ENCODE measurements at regions not wholly inside any gene's neighbourhood (a gene's known extent, or its start where the extent isn't known, plus 50 kb on each side); places are given as distances from the start of the nearest gene placed in this dataset.

DNA sequence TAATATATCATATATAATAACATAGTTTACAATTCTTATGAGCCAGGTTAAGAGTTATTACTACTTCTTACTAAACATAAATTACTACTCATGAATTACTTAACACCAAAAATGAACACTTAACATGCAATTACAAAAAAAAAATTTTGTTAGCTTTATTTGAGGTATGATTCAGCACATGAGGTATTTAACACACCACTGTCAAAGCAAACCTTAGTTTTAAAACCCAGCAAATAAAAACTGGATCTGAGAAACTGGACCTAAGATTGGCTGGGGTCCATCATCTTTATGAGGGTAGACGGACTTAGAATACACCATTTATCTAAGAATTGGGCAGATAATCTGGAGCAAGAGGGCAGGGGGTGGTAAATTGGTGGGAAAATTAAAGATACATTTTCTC lies 81.8 kb upstream of the CREB1 start:
- Histone ChIP-seq H3K9me3 (ENCODE audit: insufficient read depth, low read length) (no peaks in the 10 kb centered on the region), H3K4me3 (ENCODE audit: insufficient read length, low read depth) (no peak overlapping the region), H3K4me1 (ENCODE audit: insufficient read depth, insufficient read length) (no peaks in the 10 kb centered on the region), H3K9ac (ENCODE audit: insufficient read length, low read depth) (no peak overlapping the region), H3K36me3 (ENCODE audit: insufficient read depth, insufficient read length, low read length) (no peaks in the 10 kb centered on the region), H3K27me3 (ENCODE audit: insufficient read depth, insufficient read length) (no peaks in the 10 kb centered on the region)
- no peak for DNase-seq (ENCODE audit: low read depth, low spot score)
- TF ChIP-seq YY1 (IDR thresholded peaks at IDR 0.05; ENCODE audit: insufficient read depth, insufficient read length) (no peak), SUZ12 (IDR thresholded peaks at IDR 0.05; ENCODE audit: extremely low read depth, insufficient read depth, insufficient read length) (no peak), ZNF274 (IDR thresholded peaks at IDR 0.05; ENCODE audit: low read depth, low read length) (no peak)

DNA sequence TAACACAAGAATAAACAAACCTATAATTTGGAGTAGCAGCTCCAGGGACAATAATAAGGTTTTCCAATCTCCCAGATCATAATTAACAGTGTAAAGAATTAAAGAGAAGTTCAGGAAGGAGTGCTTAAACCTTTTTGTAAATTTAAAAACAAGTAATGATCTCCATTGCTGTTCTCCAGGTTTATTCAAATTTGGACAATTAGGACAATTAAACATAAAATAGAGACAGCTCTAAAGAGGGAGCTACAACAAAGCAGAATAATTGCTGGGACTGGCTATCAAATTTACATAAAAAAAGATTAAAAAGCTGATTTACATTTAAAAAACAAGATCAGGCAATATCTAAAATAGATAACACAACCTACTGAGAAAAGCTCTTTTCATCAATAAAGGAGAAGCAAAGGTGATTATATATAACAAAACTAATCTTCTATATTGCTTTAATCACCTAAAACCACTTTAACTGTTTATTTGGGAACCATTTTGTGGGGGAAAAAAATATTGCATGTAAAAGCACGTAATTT lies 80.1 kb upstream of the CREB1 start:
- Histone ChIP-seq H3K4me1 (ENCODE audit: insufficient read depth, insufficient read length) (no peaks in the 10 kb centered on the region), H3K36me3 (ENCODE audit: insufficient read depth, insufficient read length, low read length) (no peaks in the 10 kb centered on the region), H3K4me3 (ENCODE audit: insufficient read length, low read depth) (no peak overlapping the region), H3K9me3 (ENCODE audit: insufficient read depth, low read length) (no peaks in the 10 kb centered on the region), H3K9ac (ENCODE audit: insufficient read length, low read depth) (no peak overlapping the region), H3K27me3 (ENCODE audit: insufficient read depth, insufficient read length) (no peaks in the 10 kb centered on the region)
- no peak for TF ChIP-seq YY1 (IDR thresholded peaks at IDR 0.05; ENCODE audit: insufficient read depth, insufficient read length)
- TF ChIP-seq SUZ12 (IDR thresholded peaks at IDR 0.05; ENCODE audit: extremely low read depth, insufficient read depth, insufficient read length): no peak
- no peak for TF ChIP-seq ZNF274 (IDR thresholded peaks at IDR 0.05; ENCODE audit: low read depth, low read length)
- no peak for DNase-seq (ENCODE audit: low read depth, low spot score)

DNA sequence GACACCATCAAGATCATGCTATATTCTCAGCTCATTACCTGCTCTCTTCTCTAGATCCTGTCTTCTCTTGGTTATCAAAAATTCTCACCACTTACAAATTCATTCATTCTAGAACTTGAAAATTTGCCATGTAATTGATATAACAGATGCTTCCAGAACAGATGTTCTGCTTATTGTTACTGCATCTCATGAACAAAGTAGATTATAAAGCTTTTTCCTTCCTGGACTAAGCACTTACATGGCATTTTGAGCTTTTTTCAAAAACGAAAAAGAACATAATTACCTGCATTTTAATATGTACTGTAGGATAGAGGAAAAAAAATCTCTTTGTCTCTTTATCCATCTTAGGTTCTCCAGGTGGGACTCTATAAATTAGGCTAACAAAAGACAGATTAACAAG lies 79.6 kb upstream of the CREB1 start:
- Histone ChIP-seq H3K36me3 (ENCODE audit: insufficient read depth, insufficient read length, low read length) (no peaks in the 10 kb centered on the region), H3K4me3 (ENCODE audit: insufficient read length, low read depth) (no peak overlapping the region), H3K4me1 (ENCODE audit: insufficient read depth, insufficient read length) (no peaks in the 10 kb centered on the region), H3K9ac (ENCODE audit: insufficient read length, low read depth) (no peak overlapping the region), H3K9me3 (ENCODE audit: insufficient read depth, low read length) (no peaks in the 10 kb centered on the region), H3K27me3 (ENCODE audit: insufficient read depth, insufficient read length) (no peaks in the 10 kb centered on the region)
- TF ChIP-seq ZNF274 (IDR thresholded peaks at IDR 0.05; ENCODE audit: low read depth, low read length) (no peak), SUZ12 (IDR thresholded peaks at IDR 0.05; ENCODE audit: extremely low read depth, insufficient read depth, insufficient read length) (no peak), YY1 (IDR thresholded peaks at IDR 0.05; ENCODE audit: insufficient read depth, insufficient read length) (no peak)
- no peak for DNase-seq (ENCODE audit: low read depth, low spot score)

DNA sequence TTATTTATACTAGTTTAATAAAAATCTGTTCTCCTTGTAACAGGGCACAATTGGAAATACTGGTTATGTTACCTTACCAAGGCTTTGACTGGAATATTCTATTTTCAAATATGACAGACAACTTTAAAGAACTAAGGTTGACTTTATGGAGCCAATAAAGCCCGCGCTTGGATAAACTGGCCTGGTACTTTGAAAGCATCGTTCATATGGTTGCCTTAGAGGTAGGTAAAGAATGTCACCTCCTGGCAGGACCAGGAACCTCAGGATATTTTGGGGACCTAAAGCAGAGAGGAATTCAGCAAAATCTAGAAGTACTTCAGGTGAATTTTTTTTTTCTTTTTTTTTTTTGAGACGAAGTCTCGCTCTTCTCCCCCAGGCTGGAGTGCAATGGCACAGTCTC lies 71.2 kb upstream of the CREB1 start:
- no peaks in the 10 kb centered on the region for H3K27me3 ChIP-seq (ENCODE audit: insufficient read depth, insufficient read length)
- no peak overlapping the region for H3K4me3 ChIP-seq (ENCODE audit: insufficient read length, low read depth)
- no peak for TF ChIP-seq ZNF274 (IDR thresholded peaks at IDR 0.05; ENCODE audit: low read depth, low read length)
- no peak for TF ChIP-seq YY1 (IDR thresholded peaks at IDR 0.05; ENCODE audit: insufficient read depth, insufficient read length)
- TF ChIP-seq SUZ12 (IDR thresholded peaks at IDR 0.05; ENCODE audit: extremely low read depth, insufficient read depth, insufficient read length): no peak
- no peaks in the 10 kb centered on the region for H3K9me3 ChIP-seq (ENCODE audit: insufficient read depth, low read length)
- H3K4me1 ChIP-seq (ENCODE audit: insufficient read depth, insufficient read length): no peaks in the 10 kb centered on the region
- no peaks in the 10 kb centered on the region for H3K36me3 ChIP-seq (ENCODE audit: insufficient read depth, insufficient read length, low read length)
- no peak overlapping the region for H3K9ac ChIP-seq (ENCODE audit: insufficient read length, low read depth)
- DNase-seq (ENCODE audit: low read depth, low spot score): no peak

DNA sequence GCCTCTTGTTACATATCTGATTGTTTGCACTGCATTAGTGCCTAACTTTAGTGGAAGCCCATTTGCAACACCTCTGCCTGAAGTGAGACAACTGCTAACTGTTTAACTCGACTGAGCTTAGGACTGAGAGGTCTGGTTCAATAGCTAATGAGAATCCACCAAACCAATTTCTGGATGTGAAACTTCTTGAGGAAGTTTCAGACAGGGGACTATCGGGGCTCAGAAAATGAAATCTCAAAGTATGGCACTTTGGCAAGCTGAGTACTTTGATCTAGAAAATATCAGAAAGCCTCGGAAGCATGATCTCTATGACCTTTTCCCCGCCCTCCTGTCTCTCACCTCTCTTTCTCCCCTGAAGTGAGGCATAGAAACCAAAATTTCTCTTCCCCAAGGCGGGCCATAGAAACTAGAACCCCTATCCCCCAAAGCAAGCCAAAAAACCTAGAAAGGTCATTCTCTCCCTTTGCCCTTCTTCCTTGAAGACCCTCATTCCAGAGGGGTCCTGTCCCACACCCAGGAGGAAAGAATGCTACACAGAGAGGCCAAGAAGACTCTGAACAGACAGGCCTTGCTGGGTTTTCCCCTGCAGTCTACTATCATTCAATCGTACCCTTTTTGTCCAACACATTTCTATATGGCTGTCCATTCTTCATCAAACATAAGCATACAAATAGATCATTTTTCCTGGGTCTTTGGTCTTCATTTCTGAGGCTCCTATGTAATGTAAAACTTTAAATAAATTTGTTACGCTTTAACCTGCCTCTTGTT lies 69.6 kb upstream of the CREB1 start:
- no peak overlapping the region for H3K4me3 ChIP-seq (ENCODE audit: insufficient read length, low read depth)
- DNase-seq (ENCODE audit: low read depth, low spot score): no peak
- no peaks in the 10 kb centered on the region for H3K9me3 ChIP-seq (ENCODE audit: insufficient read depth, low read length)

DNA sequence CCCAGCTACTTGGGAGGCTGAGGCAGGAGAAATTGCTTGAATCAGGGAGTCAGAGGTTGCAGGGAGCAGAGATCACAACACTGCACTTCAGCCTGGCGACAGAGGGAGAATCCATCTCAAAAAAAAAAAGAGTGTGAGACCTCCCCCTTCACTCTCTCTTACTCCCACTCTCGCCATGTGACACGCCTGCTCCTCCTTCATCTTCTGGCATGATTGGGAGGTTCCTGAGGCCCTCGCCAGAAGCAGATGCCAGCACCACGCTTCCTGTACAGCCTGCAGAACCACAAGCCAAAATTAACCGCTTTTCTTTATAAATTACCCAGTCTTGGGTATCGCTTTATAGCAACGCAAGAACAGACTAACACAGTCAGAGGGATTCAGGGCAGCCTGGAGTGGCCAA lies 66.3 kb upstream of the CREB1 start:
- no peak overlapping the region for H3K4me3 ChIP-seq (ENCODE audit: insufficient read length, low read depth)
- TF ChIP-seq YY1 (IDR thresholded peaks at IDR 0.05; ENCODE audit: insufficient read depth, insufficient read length): no peak
- no peak for TF ChIP-seq SUZ12 (IDR thresholded peaks at IDR 0.05; ENCODE audit: extremely low read depth, insufficient read depth, insufficient read length)
- no peak for TF ChIP-seq ZNF274 (IDR thresholded peaks at IDR 0.05; ENCODE audit: low read depth, low read length)
- H3K4me1 ChIP-seq (ENCODE audit: insufficient read depth, insufficient read length): no peaks in the 10 kb centered on the region
- no peaks in the 10 kb centered on the region for H3K9me3 ChIP-seq (ENCODE audit: insufficient read depth, low read length)
- no peak overlapping the region for H3K9ac ChIP-seq (ENCODE audit: insufficient read length, low read depth)
- H3K27me3 ChIP-seq (ENCODE audit: insufficient read depth, insufficient read length): no peaks in the 10 kb centered on the region
- no peaks in the 10 kb centered on the region for H3K36me3 ChIP-seq (ENCODE audit: insufficient read depth, insufficient read length, low read length)
- no peak for DNase-seq (ENCODE audit: low read depth, low spot score)

More for the DNA sequence above, 69.6 kb upstream of the CREB1 start:
- no peaks in the 10 kb centered on the region for H3K4me1 ChIP-seq (ENCODE audit: insufficient read depth, insufficient read length)
- no peak for TF ChIP-seq YY1 (IDR thresholded peaks at IDR 0.05; ENCODE audit: insufficient read depth, insufficient read length)
- no peak for TF ChIP-seq SUZ12 (IDR thresholded peaks at IDR 0.05; ENCODE audit: extremely low read depth, insufficient read depth, insufficient read length)
- no peak for TF ChIP-seq ZNF274 (IDR thresholded peaks at IDR 0.05; ENCODE audit: low read depth, low read length)
- H3K36me3 ChIP-seq (ENCODE audit: insufficient read depth, insufficient read length, low read length): no peaks in the 10 kb centered on the region
- no peak overlapping the region for H3K9ac ChIP-seq (ENCODE audit: insufficient read length, low read depth)
- H3K27me3 ChIP-seq (ENCODE audit: insufficient read depth, insufficient read length): no peaks in the 10 kb centered on the region

DNA sequence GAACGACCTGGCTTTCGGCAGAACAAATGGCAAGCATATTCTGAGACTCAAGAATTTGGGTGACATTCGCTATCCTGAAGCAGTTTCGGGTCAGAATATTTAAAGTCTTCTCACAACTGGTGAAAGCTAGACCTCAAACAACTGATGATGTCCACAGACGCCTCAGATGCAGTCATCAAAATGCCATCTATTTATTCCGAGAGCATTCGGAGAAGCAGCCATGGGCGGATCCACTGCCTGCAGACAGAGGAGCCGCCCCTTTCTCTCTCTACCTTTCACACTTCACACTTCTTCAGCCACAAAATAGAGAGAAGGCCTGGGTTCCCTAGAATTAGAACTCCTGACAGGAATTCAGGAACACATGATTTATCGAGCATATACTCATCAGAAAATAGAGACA lies 65.8 kb upstream of the CREB1 start:
- no peak for TF ChIP-seq ZNF274 (IDR thresholded peaks at IDR 0.05; ENCODE audit: low read depth, low read length)
- no peak for TF ChIP-seq SUZ12 (IDR thresholded peaks at IDR 0.05; ENCODE audit: extremely low read depth, insufficient read depth, insufficient read length)
- no peak for TF ChIP-seq YY1 (IDR thresholded peaks at IDR 0.05; ENCODE audit: insufficient read depth, insufficient read length)
- no peak for DNase-seq (ENCODE audit: low read depth, low spot score)
- Histone ChIP-seq H3K27me3 (ENCODE audit: insufficient read depth, insufficient read length) (no peaks in the 10 kb centered on the region), H3K36me3 (ENCODE audit: insufficient read depth, insufficient read length, low read length) (no peaks in the 10 kb centered on the region), H3K9ac (ENCODE audit: insufficient read length, low read depth) (no peak overlapping the region), H3K4me1 (ENCODE audit: insufficient read depth, insufficient read length) (no peaks in the 10 kb centered on the region), H3K4me3 (ENCODE audit: insufficient read length, low read depth) (no peak overlapping the region), H3K9me3 (ENCODE audit: insufficient read depth, low read length) (no peaks in the 10 kb centered on the region)

Data from NT2/D1 (cell line).